Neural progenitor cell (in vitro differentiated cells): ENCODE measurements at regions not wholly inside any gene's neighbourhood (a gene's known extent, or its start where the extent isn't known, plus 50 kb on each side); places are given as distances from the start of the nearest gene placed in this dataset.

Experiments
- CTCF ChIP-seq: fragments of 200-600 bp; sonication (generic); IDR thresholded peaks from 2 replicates; pipeline ENCODE4 v1.5.1; 2017; ENCODE audit warnings: antibody characterized with exemption, mild to moderate bottlenecking
- EZH2 ChIP-seq: fragments of 200-600 bp; sonication (generic); IDR thresholded peaks from 2 replicates; pipeline ENCODE4 v1.6.1; 2017; ENCODE audit warnings: antibody characterized with exemption, mild to moderate bottlenecking, moderate library complexity
- EZH2phosphoT487 ChIP-seq: fragments of 200-600 bp; sonication (generic); IDR thresholded peaks from 2 replicates; pipeline ENCODE4 v1.6.1; 2017; ENCODE audit warnings: antibody characterized with exemption

GRCh38 chr3:110752307-110752706 lies 319.3 kb upstream of the NECTIN3 start:
- no peak for TF ChIP-seq CTCF
- TF ChIP-seq EZH2 = no peak
- TF ChIP-seq EZH2phosphoT487 = no peak
